ENCODE measurements at regions not wholly inside any gene's neighbourhood (a gene's known extent, or its start where the extent isn't known, plus 50 kb on each side); places are given as distances from the start of the nearest gene placed in this dataset.

GRCh38 chr6:139544701-139545057 lies 170.2 kb upstream of the CITED2 start:
- no peak for DNase-seq
- Mint-ChIP-seq H3K27me3 (ENCODE audit: unreplicated experiment) (no peaks in the 10 kb centered on the region), H3K4me3 (ENCODE audit: unreplicated experiment) (no peak overlapping the region), H3K36me3 (ENCODE audit: unreplicated experiment) (no peaks in the 10 kb centered on the region), H3K4me1 (ENCODE audit: low read depth, unreplicated experiment) (no peaks in the 10 kb centered on the region), H3K9me3 (ENCODE audit: unreplicated experiment) (no peaks in the 10 kb centered on the region), H3K27ac (ENCODE audit: unreplicated experiment) (no peak overlapping the region)
- TF ChIP-seq CTCF (IDR thresholded peaks at IDR 0.05; ENCODE audit: partially characterized antibody, unreplicated experiment): no peak

GRCh38 chr6:139542351-139542750 lies 167.9 kb upstream of the CITED2 start:
- no peaks in the 10 kb centered on the region for H3K36me3 Mint-ChIP-seq (ENCODE audit: unreplicated experiment)
- TF ChIP-seq CTCF (IDR thresholded peaks at IDR 0.05; ENCODE audit: partially characterized antibody, unreplicated experiment): no peak
- DNase-seq: no peak
- H3K27me3 Mint-ChIP-seq (ENCODE audit: unreplicated experiment): no peaks in the 10 kb centered on the region
- H3K27ac Mint-ChIP-seq (ENCODE audit: unreplicated experiment): no peak overlapping the region
- peaks cover 2% of the 10 kb centered on the region for H3K4me1 Mint-ChIP-seq (ENCODE audit: low read depth, unreplicated experiment)
- H3K4me3 Mint-ChIP-seq (ENCODE audit: unreplicated experiment): no peak overlapping the region
- H3K9me3 Mint-ChIP-seq (ENCODE audit: unreplicated experiment): no peaks in the 10 kb centered on the region

- H3K4me3 Mint-ChIP-seq (ENCODE audit: unreplicated experiment): no peak overlapping the region
- H3K27ac Mint-ChIP-seq (ENCODE audit: unreplicated experiment): no peak overlapping the region
- no peak for DNase-seq
- no peaks in the 10 kb centered on the region for H3K9me3 Mint-ChIP-seq (ENCODE audit: unreplicated experiment)
- H3K36me3 Mint-ChIP-seq (ENCODE audit: unreplicated experiment): no peaks in the 10 kb centered on the region
- TF ChIP-seq CTCF (IDR thresholded peaks at IDR 0.05; ENCODE audit: partially characterized antibody, unreplicated experiment): no peak
- H3K27me3 Mint-ChIP-seq (ENCODE audit: unreplicated experiment): no peaks in the 10 kb centered on the region
- H3K4me1 Mint-ChIP-seq (ENCODE audit: low read depth, unreplicated experiment): peaks cover 2% of the 10 kb centered on the region
These were observed 166.4 kb upstream of the CITED2 start for GRCh38 chr6:139540894-139541293.

GRCh38 chr6:139540276-139540675 lies 165.8 kb upstream of the CITED2 start:
- Mint-ChIP-seq H3K4me3 (ENCODE audit: unreplicated experiment) (no peak overlapping the region), H3K9me3 (ENCODE audit: unreplicated experiment) (no peaks in the 10 kb centered on the region), H3K36me3 (ENCODE audit: unreplicated experiment) (no peaks in the 10 kb centered on the region)

GRCh38 chr6:139539852-139540251 lies 165.4 kb upstream of the CITED2 start:
- H3K27ac Mint-ChIP-seq (ENCODE audit: unreplicated experiment): no peak overlapping the region
- no peaks in the 10 kb centered on the region for H3K27me3 Mint-ChIP-seq (ENCODE audit: unreplicated experiment)
- no peak for DNase-seq
- no peak for TF ChIP-seq CTCF (IDR thresholded peaks at IDR 0.05; ENCODE audit: partially characterized antibody, unreplicated experiment)
- no peak overlapping the region for H3K4me3 Mint-ChIP-seq (ENCODE audit: unreplicated experiment)
- no peaks in the 10 kb centered on the region for H3K36me3 Mint-ChIP-seq (ENCODE audit: unreplicated experiment)
- peaks cover 2% of the 10 kb centered on the region for H3K4me1 Mint-ChIP-seq (ENCODE audit: low read depth, unreplicated experiment)
- no peaks in the 10 kb centered on the region for H3K9me3 Mint-ChIP-seq (ENCODE audit: unreplicated experiment)

More at GRCh38 chr6:139540276-139540675, 165.8 kb upstream of the CITED2 start:
- DNase-seq: no peak
- no peak for TF ChIP-seq CTCF (IDR thresholded peaks at IDR 0.05; ENCODE audit: partially characterized antibody, unreplicated experiment)
- Mint-ChIP-seq H3K27me3 (ENCODE audit: unreplicated experiment) (no peaks in the 10 kb centered on the region), H3K4me1 (ENCODE audit: low read depth, unreplicated experiment) (peaks cover 2% of the 10 kb centered on the region), H3K27ac (ENCODE audit: unreplicated experiment) (no peak overlapping the region)

All from glutamatergic neuron (in vitro differentiated cells).